EH (cell line): ENCODE measurements at regions not wholly inside any gene's neighbourhood (a gene's known extent, or its start where the extent isn't known, plus 50 kb on each side); places are given as distances from the start of the nearest gene placed in this dataset.

Experiments
- DNase-seq: peaks from one replicate; pipeline ENCODE4 v3.0.0-alpha.2; 2015; ENCODE audit warnings: low read depth

DNA sequence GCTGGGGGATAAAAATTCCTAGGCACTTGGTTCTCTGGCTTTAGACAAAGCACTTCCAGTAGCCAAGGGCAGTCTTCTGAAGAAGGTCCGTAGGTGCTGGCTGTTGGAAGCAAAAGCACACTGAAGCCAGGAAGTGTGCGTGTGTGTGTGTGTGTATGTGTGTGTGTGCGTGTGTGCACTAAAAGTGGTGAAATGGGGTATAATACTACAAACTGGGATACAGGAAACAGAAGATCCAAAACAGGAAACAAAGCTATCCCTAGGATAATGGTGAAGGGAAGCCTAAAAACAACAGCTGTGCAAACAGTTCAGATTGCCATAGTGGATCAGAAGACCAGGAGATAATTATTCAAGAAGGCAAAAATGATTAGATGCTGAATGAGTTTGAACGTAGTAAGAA, 103.4 kb downstream of the IL20RB start:
- DNase-seq, result no peak

DNA sequence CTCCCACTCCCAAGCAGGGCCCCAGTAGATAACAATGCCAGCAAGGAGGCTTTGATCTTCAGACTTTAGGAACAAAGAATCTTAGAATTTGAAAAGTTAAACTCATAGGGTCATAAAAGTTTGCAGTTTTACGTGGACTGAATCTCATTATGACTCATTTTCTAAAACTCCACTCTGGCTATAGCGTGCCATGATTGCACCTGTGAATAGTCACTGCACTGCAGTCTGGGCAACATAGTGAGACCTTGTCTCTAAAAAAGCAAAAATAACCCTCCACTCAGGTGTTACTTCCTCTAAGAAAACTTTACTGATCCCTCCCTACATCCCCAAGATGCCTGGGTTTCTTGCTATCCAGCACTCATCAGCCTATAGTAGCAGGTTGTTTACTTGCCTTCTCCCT, 104.5 kb downstream of the IL20RB start:
- no peak for DNase-seq

DNA sequence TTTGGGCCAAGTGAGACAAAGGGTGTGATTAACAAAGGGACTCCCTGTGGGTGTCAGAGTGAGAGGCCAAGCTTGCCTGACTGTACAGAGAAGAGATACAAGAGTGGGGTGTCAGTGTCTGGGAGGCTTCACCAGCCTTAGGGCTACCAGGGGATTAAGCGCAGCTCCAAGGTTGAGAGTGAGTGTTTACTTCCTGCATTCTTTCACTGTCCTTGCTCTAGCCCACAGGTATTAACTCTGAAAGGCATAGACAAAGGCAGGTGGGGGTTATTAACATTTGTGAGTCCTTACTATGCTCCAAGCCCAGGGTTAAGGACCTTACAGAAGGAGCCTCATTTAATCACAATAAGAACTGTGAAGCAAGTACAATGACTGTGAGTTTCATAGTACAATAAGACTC, 107.6 kb downstream of the IL20RB start:
- DNase-seq, result no peak

DNA sequence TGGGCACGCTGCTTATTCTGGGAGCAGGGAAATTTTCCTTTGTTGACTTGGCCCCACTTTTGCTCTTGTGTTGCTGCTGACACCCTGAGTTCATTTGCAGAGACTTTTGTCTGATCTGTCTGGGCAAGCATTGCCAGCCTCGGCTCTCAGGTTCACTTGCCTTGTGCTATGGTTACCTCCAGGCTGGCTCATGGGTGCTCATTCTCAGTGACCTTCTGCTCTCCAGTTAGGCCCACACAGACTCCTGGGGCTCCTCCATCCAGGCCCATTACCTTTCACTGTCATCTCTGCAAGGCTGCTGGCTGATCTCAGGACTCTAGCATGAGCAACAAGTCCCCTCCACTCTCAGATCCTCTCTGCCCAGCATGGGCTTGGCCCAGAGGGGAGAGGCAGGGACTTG, 108.3 kb downstream of the IL20RB start:
- no peak for DNase-seq

GRCh38 chr3:137071104-137071503, 113.3 kb downstream of the IL20RB start:
- DNase-seq, result peak; percentile 3

- no peak for DNase-seq
These were observed 117.2 kb downstream of the IL20RB start for GRCh38 chr3:137075020-137075419.

DNA sequence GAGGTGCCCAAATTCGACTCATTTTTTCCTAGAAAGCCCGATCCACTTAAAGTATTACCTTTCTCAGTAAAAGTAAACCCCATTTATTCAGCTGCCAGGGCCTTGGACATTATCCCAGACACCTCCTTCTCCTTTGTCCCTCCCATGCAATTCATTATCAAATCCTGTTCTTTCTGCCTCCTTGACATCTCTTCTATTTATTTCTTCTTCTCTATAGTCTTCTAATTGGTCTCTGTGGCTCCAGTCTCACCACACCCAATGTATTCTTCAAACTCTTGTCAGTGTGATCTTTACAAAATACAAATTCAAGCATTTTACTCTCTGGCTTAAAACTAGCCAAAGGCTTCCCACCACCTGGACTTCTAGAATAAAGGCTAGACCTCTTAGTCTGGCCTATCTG, 120.3 kb downstream of the IL20RB start:
- no peak for DNase-seq

DNA sequence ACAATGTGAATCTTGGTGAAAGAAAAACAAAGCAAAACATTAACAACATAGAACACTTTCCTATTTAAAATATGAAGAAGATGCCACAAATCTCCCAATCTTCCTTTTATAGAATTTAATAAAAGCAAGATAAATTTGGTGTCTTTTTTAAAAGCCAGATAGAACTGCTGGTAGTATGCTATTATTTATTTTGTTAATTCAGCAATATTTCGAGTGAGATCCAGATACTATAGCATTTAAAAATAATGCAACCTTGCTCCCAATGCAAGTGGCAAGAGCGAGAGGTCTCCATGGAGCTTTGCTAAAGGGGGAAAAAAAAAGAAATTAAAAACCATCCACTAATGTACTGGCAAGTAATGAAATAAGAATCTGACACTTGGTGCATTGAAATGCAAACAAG, 121.8 kb downstream of the IL20RB start:
- no peak for DNase-seq

DNA sequence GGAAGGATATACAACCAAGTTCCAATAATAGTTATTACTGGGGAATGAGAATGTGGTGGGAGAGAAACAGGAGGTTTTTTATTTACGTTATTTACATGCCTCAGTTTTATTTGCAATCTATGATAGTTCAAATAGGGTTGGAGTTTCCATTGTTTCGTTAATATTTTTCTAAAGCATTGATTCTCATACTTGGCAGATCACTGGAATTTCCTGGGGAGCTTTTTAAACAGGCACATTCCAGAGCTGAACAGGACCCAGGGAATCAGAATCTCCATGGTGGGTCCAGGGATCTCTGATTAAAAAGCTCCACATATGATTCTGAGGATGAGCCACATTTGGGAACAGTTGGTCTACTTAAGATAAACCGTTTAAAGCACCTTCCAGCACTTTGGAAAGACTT, 123.9 kb downstream of the IL20RB start:
- no peak for DNase-seq

GRCh38 chr3:137082763-137083162, 125.0 kb downstream of the IL20RB start:
- no peak for DNase-seq

DNA sequence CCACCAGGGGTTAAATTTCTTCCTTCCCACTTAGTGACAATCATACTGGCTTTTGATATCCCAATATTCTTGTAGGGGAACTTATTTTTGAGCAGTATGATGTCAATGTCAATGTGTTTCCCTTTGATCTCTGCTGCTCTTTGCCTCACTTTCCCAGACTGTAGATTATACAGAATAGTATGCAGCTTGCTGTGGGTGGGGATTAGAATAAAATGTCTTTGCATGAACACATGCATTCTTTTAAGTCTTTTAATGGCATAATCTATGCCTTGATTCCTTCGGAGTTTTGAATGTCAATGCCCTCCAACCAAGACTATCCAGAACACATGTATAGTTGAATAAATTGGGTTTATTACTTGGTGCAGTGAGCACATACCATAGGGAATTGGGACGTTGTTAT, 125.5 kb downstream of the IL20RB start:
- no peak for DNase-seq

DNA sequence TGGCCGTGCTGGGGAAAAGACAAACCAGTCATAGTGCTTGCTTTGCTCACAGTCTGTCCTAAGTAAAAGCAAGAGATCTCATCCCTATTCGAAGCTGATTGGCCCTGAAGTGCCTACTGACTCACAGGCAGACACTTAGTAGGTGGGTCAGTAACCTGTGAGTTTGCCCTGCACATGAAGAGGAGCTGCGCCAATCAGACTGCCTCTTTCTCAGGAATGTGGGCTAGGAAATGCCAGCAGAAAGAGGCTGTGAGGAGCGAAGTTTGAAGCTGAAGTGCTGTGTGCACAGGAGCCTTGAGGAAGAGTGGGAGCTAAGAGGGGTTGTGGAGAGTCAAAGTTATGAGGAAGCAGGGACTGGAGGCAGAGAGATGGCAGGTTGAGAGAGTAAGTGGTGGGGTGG, 126.8 kb downstream of the IL20RB start:
- no peak for DNase-seq

- no peak for DNase-seq
These were observed 139.6 kb downstream of the IL20RB start for GRCh38 chr3:137097386-137097785.

GRCh38 chr3:137097852-137098251, 140.1 kb downstream of the IL20RB start:
- DNase-seq, result no peak

DNA sequence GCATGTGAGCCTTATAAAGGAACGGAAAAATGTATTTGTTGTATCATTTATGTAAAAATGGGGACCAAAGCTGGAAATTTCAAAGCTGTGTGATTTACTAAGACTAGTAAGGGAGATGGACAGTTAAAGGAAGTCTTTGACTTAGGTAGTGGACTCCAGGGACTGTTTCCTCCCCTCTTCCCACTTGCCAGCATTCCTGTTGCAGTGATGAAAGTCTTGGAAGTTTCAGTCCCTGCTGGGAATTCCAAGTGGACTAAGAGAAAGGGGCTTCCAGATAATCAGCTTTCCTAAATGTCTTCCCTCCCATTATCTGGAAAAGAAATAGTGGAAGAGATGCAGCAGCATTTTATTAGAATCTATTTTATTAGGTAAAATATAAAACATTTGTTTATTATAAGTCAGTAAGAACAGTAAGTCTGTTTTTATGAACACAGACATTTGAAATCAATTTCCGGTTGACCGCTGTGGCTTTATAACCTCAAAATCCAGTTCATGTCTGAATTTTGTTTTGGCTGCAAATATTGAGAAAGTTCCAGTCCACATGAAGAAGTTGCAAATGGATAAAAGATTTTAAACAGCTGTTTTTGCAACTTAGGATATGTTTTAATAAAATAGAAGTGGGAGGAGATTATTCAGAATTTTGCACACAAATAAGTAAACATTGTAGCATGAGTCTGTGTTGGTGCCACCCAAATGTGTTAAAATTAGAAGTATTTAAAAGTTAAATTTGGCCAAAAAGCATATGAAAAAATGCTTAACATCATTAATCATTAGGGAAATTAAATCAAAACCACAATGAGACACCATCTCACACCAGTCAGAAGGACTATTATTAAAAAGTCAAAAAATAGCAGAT, 141.8 kb downstream of the IL20RB start:
- DNase-seq, result no peak

GRCh38 chr3:137100326-137100725, 142.5 kb downstream of the IL20RB start:
- DNase-seq, result no peak

DNA sequence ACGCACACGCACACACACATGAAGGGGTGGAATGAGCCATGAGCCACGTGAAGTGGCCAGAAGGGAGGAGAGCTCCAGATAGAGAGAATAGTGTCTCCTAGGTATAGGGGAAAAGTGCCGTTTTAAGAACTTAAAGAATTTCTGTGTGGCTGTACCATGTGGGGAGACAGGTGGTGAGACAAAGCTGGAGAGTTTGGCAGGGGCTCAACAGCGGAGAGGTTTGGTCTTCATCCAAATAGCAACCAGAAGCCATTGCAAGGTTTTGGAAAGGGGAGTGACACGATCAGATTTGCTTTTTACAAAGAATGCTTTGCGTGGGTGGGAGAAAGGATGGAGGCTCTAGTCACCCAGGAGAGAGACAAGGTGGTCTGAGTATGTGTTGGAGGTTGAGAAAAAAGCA, 146.0 kb downstream of the IL20RB start:
- no peak for DNase-seq

DNA sequence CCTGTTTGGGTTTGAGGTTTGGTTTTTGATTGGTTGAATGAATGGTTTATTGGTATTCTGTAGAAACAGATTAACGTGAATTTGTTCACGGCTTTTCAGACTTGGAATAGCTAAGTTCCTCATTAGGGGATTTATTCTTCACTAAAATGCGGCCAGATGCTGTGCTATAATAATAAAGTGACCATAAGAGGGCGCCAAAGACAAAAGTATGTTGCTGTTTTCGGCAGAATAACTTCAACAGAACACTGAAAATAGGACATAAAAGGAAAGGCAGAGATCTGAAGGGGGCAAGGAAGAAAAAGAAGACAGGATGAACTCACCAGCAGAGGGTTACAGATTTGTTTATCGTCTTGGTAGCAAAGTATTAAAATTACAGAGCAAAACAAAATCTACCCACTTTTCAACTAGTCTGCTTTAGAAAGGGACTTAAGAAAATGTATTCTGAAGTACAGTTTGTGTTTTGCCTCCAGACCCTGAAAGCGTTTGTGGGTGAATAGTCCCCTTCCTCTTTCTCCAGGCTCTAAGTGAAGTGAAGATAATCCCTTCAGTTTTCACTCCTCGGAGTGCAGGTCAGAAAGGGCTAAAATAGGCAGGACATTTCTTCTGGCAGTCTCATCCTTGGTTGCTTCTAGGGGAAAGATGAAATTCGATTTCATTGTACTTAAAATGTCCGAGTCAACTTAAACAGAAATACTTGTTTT, 147.6 kb downstream of the IL20RB start:
- peak; percentile 62 for DNase-seq

- no peak for DNase-seq
These were observed 148.9 kb downstream of the IL20RB start for GRCh38 chr3:137106612-137107240.

DNA sequence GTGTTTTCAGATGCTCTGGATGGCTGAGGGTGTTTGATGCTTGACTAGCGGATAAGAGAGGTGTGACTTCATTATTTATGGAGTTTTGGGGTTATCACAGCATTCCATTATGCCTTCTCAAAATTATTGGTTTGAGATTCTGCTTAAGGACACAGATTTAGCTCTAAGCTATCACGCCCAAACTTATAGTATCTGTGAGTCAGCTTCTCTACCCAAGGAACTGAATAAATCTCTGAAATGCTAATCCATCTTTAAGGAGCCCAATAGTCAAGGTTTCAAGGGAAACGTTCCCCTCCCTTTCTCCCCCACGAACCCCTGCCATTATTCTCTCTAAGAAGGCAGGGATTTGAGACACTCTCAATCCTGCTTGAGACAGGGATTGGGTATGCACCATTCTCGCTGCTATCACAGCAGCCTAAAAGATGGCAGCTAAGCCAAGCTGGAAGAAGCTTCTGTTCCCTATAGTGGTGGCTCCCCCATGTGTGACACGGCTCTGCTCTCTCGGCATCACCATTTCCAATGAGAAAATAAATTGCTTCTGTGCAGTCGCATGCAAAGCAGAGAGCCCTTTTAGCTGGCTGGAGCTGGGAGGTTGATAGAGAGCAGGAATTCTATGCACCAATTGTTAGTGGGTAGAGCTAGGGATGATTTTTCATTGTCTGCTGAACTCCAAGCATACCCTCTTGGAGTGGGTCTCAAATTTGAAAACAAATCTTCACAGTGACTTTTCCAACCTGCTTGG, 151.1 kb downstream of the IL20RB start:
- DNase-seq, result no peak

- DNase-seq, result peak; percentile 32
These were observed 152.7 kb downstream of the IL20RB start for GRCh38 chr3:137110392-137110996.

DNA sequence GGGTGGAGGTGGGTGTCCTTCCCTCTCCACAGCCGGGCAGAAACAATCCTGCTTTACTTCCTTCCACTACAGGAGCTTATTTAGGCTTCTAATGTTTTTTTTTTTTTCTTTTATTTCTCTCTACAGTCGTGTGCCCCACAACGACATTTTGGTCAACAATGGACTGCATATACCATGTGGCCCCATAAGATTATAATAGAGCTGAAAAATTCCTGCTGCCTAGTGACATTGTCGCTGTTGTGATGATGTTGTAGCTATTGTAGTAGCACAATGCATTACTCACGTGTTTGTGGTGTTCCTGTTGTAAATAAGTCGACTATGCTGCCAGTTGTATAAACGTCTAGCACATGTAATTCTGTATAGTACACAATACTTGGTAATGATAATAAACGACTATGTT, 153.7 kb downstream of the IL20RB start:
- no peak for DNase-seq
